ENCODE measurements at regions not wholly inside any gene's neighbourhood (a gene's known extent, or its start where the extent isn't known, plus 50 kb on each side); places are given as distances from the start of the nearest gene placed in this dataset.

DNA sequence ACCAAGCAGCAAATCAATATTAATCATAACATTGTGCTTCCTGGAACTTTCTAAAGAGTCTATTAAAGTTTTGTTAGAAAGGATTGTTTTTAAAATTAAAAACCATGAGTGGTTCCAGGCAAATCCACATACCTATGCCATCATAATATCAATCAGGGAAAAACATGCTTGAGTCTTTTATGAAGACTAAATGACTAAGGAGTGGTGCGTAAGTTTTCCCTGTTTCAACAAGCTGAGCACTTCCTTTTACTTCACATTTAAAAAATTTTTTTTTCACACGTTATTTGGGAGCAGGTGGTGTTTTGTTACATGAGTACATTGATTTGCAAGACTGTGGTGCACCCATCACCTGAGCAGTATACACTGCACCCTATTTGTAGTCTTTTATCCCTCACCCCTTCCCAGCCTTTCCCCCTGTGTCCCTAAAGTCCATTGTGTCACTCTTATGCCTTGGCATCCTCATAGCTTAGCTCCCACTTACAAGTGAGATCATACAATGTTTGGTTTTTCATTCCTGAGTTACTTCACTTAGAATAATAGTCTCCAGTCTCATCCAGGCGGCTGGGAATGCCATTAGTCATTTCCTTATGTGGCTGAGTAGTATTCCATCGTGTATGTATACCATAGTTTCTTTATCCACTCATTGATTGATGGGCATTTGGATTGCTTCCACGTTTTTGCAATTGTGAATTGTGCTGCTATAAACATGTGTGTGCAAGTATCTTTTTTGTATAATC lies 1190.3 kb upstream of the RAG2 start:
- Histone ChIP-seq H3K4me1 (no peaks in the 10 kb centered on the region), H3K9me3 (no peaks in the 10 kb centered on the region), H3K27me3 (no peaks in the 10 kb centered on the region), H3K27ac (no peak overlapping the region), H3K4me3 (replicated peaks in 1 of 3) (no peak overlapping the region), H3K36me3 (no peaks in the 10 kb centered on the region)
- no peak for DNase-seq
- intact Hi-C loops (cut with DNase I) = no loop called here
- TF ChIP-seq, protein P1, sequence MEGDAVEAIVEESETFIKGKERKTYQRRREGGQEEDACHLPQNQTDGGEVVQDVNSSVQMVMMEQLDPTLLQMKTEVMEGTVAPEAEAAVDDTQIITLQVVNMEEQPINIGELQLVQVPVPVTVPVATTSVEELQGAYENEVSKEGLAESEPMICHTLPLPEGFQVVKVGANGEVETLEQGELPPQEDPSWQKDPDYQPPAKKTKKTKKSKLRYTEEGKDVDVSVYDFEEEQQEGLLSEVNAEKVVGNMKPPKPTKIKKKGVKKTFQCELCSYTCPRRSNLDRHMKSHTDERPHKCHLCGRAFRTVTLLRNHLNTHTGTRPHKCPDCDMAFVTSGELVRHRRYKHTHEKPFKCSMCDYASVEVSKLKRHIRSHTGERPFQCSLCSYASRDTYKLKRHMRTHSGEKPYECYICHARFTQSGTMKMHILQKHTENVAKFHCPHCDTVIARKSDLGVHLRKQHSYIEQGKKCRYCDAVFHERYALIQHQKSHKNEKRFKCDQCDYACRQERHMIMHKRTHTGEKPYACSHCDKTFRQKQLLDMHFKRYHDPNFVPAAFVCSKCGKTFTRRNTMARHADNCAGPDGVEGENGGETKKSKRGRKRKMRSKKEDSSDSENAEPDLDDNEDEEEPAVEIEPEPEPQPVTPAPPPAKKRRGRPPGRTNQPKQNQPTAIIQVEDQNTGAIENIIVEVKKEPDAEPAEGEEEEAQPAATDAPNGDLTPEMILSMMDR (IDR thresholded peaks at IDR 0.05) = no peak
- TF ChIP-seq POLR2A (IDR thresholded peaks at IDR 0.05) = no peak
- WGBS, 2 donors = 53 to 56% methylated on average over 5 of the region's 5 CpGs

DNA sequence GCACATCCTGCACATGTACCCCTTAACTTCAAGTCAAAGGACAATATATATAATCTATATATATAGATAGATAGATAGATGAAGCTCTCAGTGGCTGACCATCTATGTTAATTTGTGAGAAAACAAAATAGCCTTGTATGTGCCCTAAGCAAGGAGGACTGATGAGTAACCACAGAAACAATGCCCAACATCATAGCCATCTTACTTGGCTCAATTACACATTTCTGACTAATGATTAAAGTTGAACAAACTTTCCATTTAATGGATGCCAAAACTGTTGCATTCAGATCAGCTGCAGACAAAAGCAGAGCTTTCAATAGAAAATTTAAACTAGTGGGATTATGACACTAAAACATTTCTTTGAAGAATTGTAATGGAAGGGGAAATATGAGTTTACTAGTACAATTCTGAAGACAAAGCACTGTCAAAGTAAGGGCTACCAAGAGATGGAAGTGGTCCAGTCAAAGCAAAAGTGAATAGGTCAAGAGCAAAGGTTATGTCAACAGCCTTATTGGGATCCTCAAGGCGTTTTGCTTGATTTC lies 1188.2 kb upstream of the RAG2 start:
- DNase-seq = no peak

DNA sequence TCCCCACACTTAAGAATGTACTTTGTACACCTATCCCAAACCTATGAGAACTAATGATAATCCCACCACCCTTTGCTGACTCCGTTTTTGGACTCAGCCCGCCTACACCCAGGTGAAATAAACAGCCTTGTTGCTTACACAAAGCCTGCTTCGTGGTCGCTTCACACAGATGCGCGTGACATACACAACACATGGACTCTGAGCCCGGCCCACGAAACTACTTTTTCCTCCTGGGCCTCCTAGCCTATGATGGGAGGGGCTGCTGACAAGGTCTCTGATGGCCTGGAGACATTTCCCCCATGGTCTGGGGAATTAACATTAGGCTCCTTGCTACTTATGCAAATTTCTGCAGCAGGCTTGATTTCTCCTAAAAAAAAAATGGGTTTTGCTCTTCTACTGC lies 1176.4 kb upstream of the RAG2 start:
- Histone ChIP-seq H3K36me3 (no peaks in the 10 kb centered on the region), H3K27ac (no peak overlapping the region), H3K4me3 (replicated peaks in 1 of 3) (no peak overlapping the region), H3K4me1 (no peaks in the 10 kb centered on the region), H3K27me3 (no peaks in the 10 kb centered on the region), H3K9me3 (no peaks in the 10 kb centered on the region)
- WGBS, 2 donors = 93 to 95% methylated on average over 8 of the region's 8 CpGs
- no peak for TF ChIP-seq POLR2A (IDR thresholded peaks at IDR 0.05)
- TF ChIP-seq, protein P1 (IDR thresholded peaks at IDR 0.05) = no peak
- no peak for DNase-seq
- intact Hi-C loops (cut with DNase I) = no loop called here

More for the DNA sequence above, 1188.2 kb upstream of the RAG2 start:
- Histone ChIP-seq H3K9me3 (no peaks in the 10 kb centered on the region), H3K36me3 (no peaks in the 10 kb centered on the region), H3K4me3 (replicated peaks in 1 of 3) (no peak overlapping the region), H3K4me1 (no peaks in the 10 kb centered on the region), H3K27ac (no peak overlapping the region), H3K27me3 (no peaks in the 10 kb centered on the region)
- TF ChIP-seq, protein P1 (IDR thresholded peaks at IDR 0.05) = no peak
- TF ChIP-seq POLR2A (IDR thresholded peaks at IDR 0.05) = no peak
- 8 to 9% methylated on average over 1 of the region's 1 CpG for WGBS, 2 donors
- intact Hi-C loops (cut with DNase I) = no loop called here

DNA sequence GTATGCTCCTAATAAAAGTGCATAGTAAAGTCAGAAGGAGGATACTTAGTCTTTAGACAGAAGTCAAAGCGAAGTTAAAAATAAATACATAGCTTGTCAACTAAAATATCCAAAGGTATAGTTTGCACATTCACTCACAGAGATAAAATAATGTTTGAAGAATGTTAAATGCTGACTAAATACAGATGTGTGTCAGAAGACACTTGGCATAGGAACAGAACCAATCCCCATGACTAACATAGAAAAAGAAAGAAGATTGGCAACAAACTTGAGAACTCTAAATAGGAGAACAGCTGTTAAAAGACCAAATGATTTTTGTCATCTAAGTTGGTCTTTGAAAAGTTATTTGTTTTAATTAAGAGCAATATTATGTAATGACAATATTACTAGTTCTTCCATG lies 1172.1 kb upstream of the RAG2 start:
- intact Hi-C loops (cut with DNase I) = no loop called here
- Histone ChIP-seq H3K27me3 (no peaks in the 10 kb centered on the region), H3K27ac (no peak overlapping the region), H3K4me1 (no peaks in the 10 kb centered on the region), H3K36me3 (no peaks in the 10 kb centered on the region), H3K4me3 (replicated peaks in 1 of 3) (no peak overlapping the region), H3K9me3 (no peaks in the 10 kb centered on the region)
- TF ChIP-seq, protein P1 (IDR thresholded peaks at IDR 0.05) = no peak
- no peak for TF ChIP-seq POLR2A (IDR thresholded peaks at IDR 0.05)
- 79 to 92% methylated on average over 1 of the region's 1 CpG for WGBS, 2 donors
- no peak for DNase-seq

DNA sequence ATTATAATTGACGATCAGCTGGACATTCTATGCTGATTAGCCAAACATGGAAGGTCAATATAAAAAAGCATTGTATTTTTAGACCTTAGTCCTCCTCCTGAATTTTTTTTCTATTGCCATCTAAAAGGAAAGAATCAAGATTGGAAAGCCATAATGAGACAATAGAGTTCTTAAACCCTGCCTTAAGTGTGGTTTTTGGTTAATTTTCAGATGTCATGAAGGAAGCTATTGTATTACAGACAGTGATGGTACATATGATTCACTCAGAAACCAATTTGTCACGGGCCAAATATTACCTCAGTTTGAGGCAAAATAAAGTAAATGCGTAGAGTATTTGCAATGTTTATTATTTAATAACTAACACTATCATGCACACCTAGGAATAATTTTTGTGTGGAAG lies 1164.0 kb upstream of the RAG2 start:
- 92 to 94% methylated on average over 3 of the region's 3 CpGs for WGBS, 2 donors

More for the DNA sequence above, 1164.0 kb upstream of the RAG2 start:
- Histone ChIP-seq H3K36me3 (no peaks in the 10 kb centered on the region), H3K27ac (no peak overlapping the region), H3K4me3 (replicated peaks in 1 of 3) (no peak overlapping the region), H3K9me3 (no peaks in the 10 kb centered on the region), H3K4me1 (no peaks in the 10 kb centered on the region), H3K27me3 (no peaks in the 10 kb centered on the region)
- TF ChIP-seq POLR2A (IDR thresholded peaks at IDR 0.05) = no peak
- TF ChIP-seq, protein P1 (IDR thresholded peaks at IDR 0.05) = no peak
- intact Hi-C loops (cut with DNase I) = no loop called here
- no peak for DNase-seq
